HL-60 (cell line): ENCODE measurements at regions not wholly inside any gene's neighbourhood (a gene's known extent, or its start where the extent isn't known, plus 50 kb on each side); places are given as distances from the start of the nearest gene placed in this dataset.

Experiments
- CTCF ChIP-seq: IDR thresholded peaks from one replicate; pipeline ENCODE4 v1.5.1; 2011; ENCODE audit warnings: low read length, control low read depth, inconsistent platforms; ENCODE audit not compliant: insufficient read depth
- POLR2AphosphoS5 ChIP-seq: IDR thresholded peaks from 2 replicates; pipeline ENCODE4 v1.6.1; 2012; ENCODE audit warnings: low read depth
- REST ChIP-seq: IDR thresholded peaks from 2 replicates; pipeline ENCODE4 v1.6.1; 2012; ENCODE audit warnings: low read depth; ENCODE audit not compliant: insufficient replicate concordance

- TF ChIP-seq POLR2AphosphoS5 (no peak), CTCF (no peak), REST (no peak)
Observed at GRCh38 chr13:63983366-63983765, 2567.7 kb upstream of the PCDH20 start.
